Right lobe of liver (tissue), 4 donors: ENCODE measurements at regions not wholly inside any gene's neighbourhood (a gene's known extent, or its start where the extent isn't known, plus 50 kb on each side); places are given as distances from the start of the nearest gene placed in this dataset.

ENCODE experiments used
- CTCF ChIP-seq, 4 donors: fragments of 200-600 bp in 3 of 4; fragments of 450-650 bp in 1 of 4; IDR thresholded peaks; one replicate each; pipeline versions ENCODE4 v1.5.1 to v1.8.0; 2016 to 2022; ENCODE audit warnings: antibody characterized with exemption in 4 of 4, mild to moderate bottlenecking in 2 of 4
- POLR2A ChIP-seq: fragments of 450-650 bp; IDR thresholded peaks from one replicate; pipeline ENCODE4 v1.6.1; 2017; ENCODE audit warnings: antibody characterized with exemption, mild to moderate bottlenecking
- donor health status: DM: no; HTN: no; CAD: no.
- donor health status: DM: no; HTN: no; CAD: no.
- donor health status: DM: no; HTN: yes; CAD: no.

GRCh38 chr12:90170740-90171139 lies 462.1 kb upstream of the ATP2B1 start:
- TF ChIP-seq CTCF (IDR thresholded peaks at IDR 0.05) = no peak
- TF ChIP-seq POLR2A = no peak
